Trophoblast cell (in vitro differentiated cells and primary cell): ENCODE measurements at regions not wholly inside any gene's neighbourhood (a gene's known extent, or its start where the extent isn't known, plus 50 kb on each side); places are given as distances from the start of the nearest gene placed in this dataset.
"Not testable (repeated sequence)": the region's sequence is repeated elsewhere in the genome, so short reads cannot be mapped to it uniquely, and the experiment has no call there.

Experiments used
- DNase-seq, 2 donors: peaks; one replicate each; pipeline ENCODE4 v3.0.0-alpha.2; 2016
- H2AFZ ChIP-seq: 2 replicates; pipeline ENCODE4 v1.6.1; 2013; ENCODE audit warnings: low read length, moderate library complexity, mild to moderate bottlenecking; ENCODE audit not compliant: insufficient read depth, poor library complexity
- H2AK5ac ChIP-seq: 2 replicates; pipeline ENCODE4 v1.6.1; 2013; ENCODE audit warnings: mild to moderate bottlenecking, low read length
- H2BK120ac ChIP-seq: 2 replicates; pipeline ENCODE4 v1.6.1; 2013; ENCODE audit warnings: low read length, mild to moderate bottlenecking, moderate library complexity; ENCODE audit not compliant: insufficient read depth, poor library complexity
- H2BK12ac ChIP-seq: 2 replicates; pipeline ENCODE4 v1.6.1; 2013; ENCODE audit warnings: mild to moderate bottlenecking, low read length, moderate library complexity
- H2BK5ac ChIP-seq: 2 replicates; pipeline ENCODE4 v1.6.1; 2013; ENCODE audit warnings: low read length, low read depth, moderate library complexity, mild to moderate bottlenecking; ENCODE audit not compliant: poor library complexity
- H3K14ac ChIP-seq: 2 replicates; pipeline ENCODE4 v1.6.1; 2013; ENCODE audit warnings: mild to moderate bottlenecking, low read length
- H3K18ac ChIP-seq: 2 replicates; pipeline ENCODE4 v1.6.1; 2013; ENCODE audit warnings: mild to moderate bottlenecking, low read length
- H3K23ac ChIP-seq: 2 replicates; pipeline ENCODE4 v1.6.1; 2013; ENCODE audit warnings: low read length
- H3K27ac ChIP-seq: 2 replicates; pipeline ENCODE4 v1.5.1; 2013; ENCODE audit warnings: low read depth, mild to moderate bottlenecking, inconsistent platforms, low read length, moderate library complexity
- H3K27me3 ChIP-seq: 2 replicates; pipeline ENCODE4 v1.6.1; 2013; ENCODE audit warnings: inconsistent platforms, mild to moderate bottlenecking, low read length, moderate library complexity; ENCODE audit not compliant: insufficient read depth
- H3K36me3 ChIP-seq, 2 experiments: 1 replicate in 1 of 2; 2 replicates in 1 of 2; pipeline ENCODE4 v1.6.1; 2013; ENCODE audit warnings: low read length in 2 of 2, mild to moderate bottlenecking in 2 of 2, moderate library complexity in 1 of 2; ENCODE audit not compliant: insufficient read depth in 2 of 2, control insufficient read depth in 1 of 2
- H3K4ac ChIP-seq: 2 replicates; pipeline ENCODE4 v1.6.1; 2013; ENCODE audit warnings: low read depth, mild to moderate bottlenecking, low read length, moderate library complexity
- H3K4me1 ChIP-seq, 2 experiments: 1 replicate in 1 of 2; 2 replicates in 1 of 2; pipeline ENCODE4 v1.6.1; 2013; ENCODE audit warnings: low read length in 2 of 2, mild to moderate bottlenecking in 2 of 2, moderate library complexity in 1 of 2; ENCODE audit not compliant: insufficient read depth in 2 of 2, control insufficient read depth in 1 of 2
- H3K4me2 ChIP-seq: 2 replicates; pipeline ENCODE4 v1.6.1; 2013; ENCODE audit warnings: inconsistent platforms, mild to moderate bottlenecking, low read length, moderate library complexity
- H3K4me3 ChIP-seq: 2 replicates; pipeline ENCODE4 v1.5.1; 2013; ENCODE audit warnings: mild to moderate bottlenecking, low read depth, low read length, inconsistent platforms
- H3K79me1 ChIP-seq: one replicate; pipeline ENCODE4 v1.6.1; 2013; ENCODE audit warnings: low read length
- H3K79me2 ChIP-seq: 2 replicates; pipeline ENCODE4 v1.6.1; 2013; ENCODE audit warnings: low read length, mild to moderate bottlenecking; ENCODE audit not compliant: control insufficient read depth, insufficient read depth, poor library complexity
- H3K9ac ChIP-seq: 2 replicates; pipeline ENCODE4 v1.6.1; 2013; ENCODE audit warnings: mild to moderate bottlenecking, low read length
- H3K9me3 ChIP-seq: 2 replicates; pipeline ENCODE4 v1.6.1; 2013; ENCODE audit warnings: low read depth, mild to moderate bottlenecking, control low read depth, inconsistent platforms, low read length; ENCODE audit not compliant: insufficient read depth
- H4K12ac ChIP-seq: 2 replicates; pipeline ENCODE4 v1.6.1; 2013; ENCODE audit warnings: low read depth, mild to moderate bottlenecking, low read length, moderate library complexity
- H4K8ac ChIP-seq: 2 replicates; pipeline ENCODE4 v1.6.1; 2013; ENCODE audit warnings: low read depth, mild to moderate bottlenecking, low read length, moderate library complexity
- H4K91ac ChIP-seq: one replicate; pipeline ENCODE4 v1.6.1; 2013; ENCODE audit warnings: low read depth, mild to moderate bottlenecking, low read length, moderate library complexity
- WGBS: extraction: QIAGEN DNeasy Blood & Tissue Kit; methylation state at CpG from one replicate; pipeline ENCODE4 v1.1.7; 2013; ENCODE audit warnings: missing lambda C conversion rate; ENCODE audit not compliant: insufficient read length, insufficient coverage; ENCODE audit errors: extremely low coverage; 5-methylcytosine and 5-hydroxymethylcytosine counted together

- not testable (repeated sequence) for H3K4me2 ChIP-seq, H4K91ac ChIP-seq, H3K9ac ChIP-seq, H3K14ac ChIP-seq, H2BK5ac ChIP-seq, H4K12ac ChIP-seq, H3K18ac ChIP-seq, H3K23ac ChIP-seq, H2AK5ac ChIP-seq, H3K9me3 ChIP-seq, H3K4me1 ChIP-seq, H3K79me2 ChIP-seq, H3K4me3 ChIP-seq, H3K4ac ChIP-seq, H4K8ac ChIP-seq, H2BK120ac ChIP-seq, H3K27me3 ChIP-seq, DNase-seq, H3K27ac ChIP-seq, H2AFZ ChIP-seq, H3K36me3 ChIP-seq, H3K79me1 ChIP-seq, H2BK12ac ChIP-seq
- WGBS, result no CpG with 5 or more reads among the region's 25 CpGs
Observed at GRCh38 chr16:33824736-33825135, 365.3 kb downstream of the TP53TG3F start.

GRCh38 chr16:33827522-33827921, 368.1 kb downstream of the TP53TG3F start:
- not testable (repeated sequence) for H3K4ac ChIP-seq, H3K9me3 ChIP-seq, H2AFZ ChIP-seq, H3K14ac ChIP-seq, H4K91ac ChIP-seq, H3K79me1 ChIP-seq, H2BK5ac ChIP-seq, DNase-seq, H3K27me3 ChIP-seq, H2BK120ac ChIP-seq, H3K79me2 ChIP-seq, H3K4me2 ChIP-seq, H3K18ac ChIP-seq, H3K23ac ChIP-seq, H3K4me1 ChIP-seq, H3K9ac ChIP-seq, H4K8ac ChIP-seq, H3K4me3 ChIP-seq, H3K27ac ChIP-seq, H2BK12ac ChIP-seq, H4K12ac ChIP-seq, H3K36me3 ChIP-seq, H2AK5ac ChIP-seq
- WGBS, result no CpG with 5 or more reads among the region's 5 CpGs

GRCh38 chr16:33839157-33839556, 379.7 kb downstream of the TP53TG3F start:
- H3K4me1 ChIP-seq, H3K18ac ChIP-seq, H2AK5ac ChIP-seq, H3K4me2 ChIP-seq, H3K4ac ChIP-seq, H2AFZ ChIP-seq, H4K12ac ChIP-seq, H2BK120ac ChIP-seq, H3K9ac ChIP-seq, H2BK5ac ChIP-seq, H3K23ac ChIP-seq, H3K27me3 ChIP-seq, H4K8ac ChIP-seq, H4K91ac ChIP-seq, H3K79me2 ChIP-seq, H3K9me3 ChIP-seq, H3K79me1 ChIP-seq, H3K27ac ChIP-seq, H2BK12ac ChIP-seq, DNase-seq, H3K14ac ChIP-seq, H3K4me3 ChIP-seq, H3K36me3 ChIP-seq: not testable (repeated sequence)
- no CpG with 5 or more reads among the region's 3 CpGs for WGBS

GRCh38 chr16:33844533-33844932, 385.1 kb downstream of the TP53TG3F start:
- H3K36me3 ChIP-seq, H4K8ac ChIP-seq, H2AFZ ChIP-seq, H4K91ac ChIP-seq, H2AK5ac ChIP-seq, H3K4ac ChIP-seq, H3K4me2 ChIP-seq, H3K4me1 ChIP-seq, H3K14ac ChIP-seq, H2BK120ac ChIP-seq, H3K27me3 ChIP-seq, H2BK5ac ChIP-seq, H3K9me3 ChIP-seq, H3K79me1 ChIP-seq, H3K79me2 ChIP-seq, H3K27ac ChIP-seq, H3K18ac ChIP-seq, H3K4me3 ChIP-seq, H3K23ac ChIP-seq, H2BK12ac ChIP-seq, H4K12ac ChIP-seq, H3K9ac ChIP-seq: not testable (repeated sequence)
- peak in 1 of 2 donors; percentile 3 for DNase-seq
- no CpG with 5 or more reads among the region's 10 CpGs for WGBS
